IMR-90 (cell line): ENCODE measurements at regions not wholly inside any gene's neighbourhood (a gene's known extent, or its start where the extent isn't known, plus 50 kb on each side); places are given as distances from the start of the nearest gene placed in this dataset.

Experiments
- ATAC-seq: fragments of 200-7000 bp; cut with Tn5 transposase; 2 replicates; pipeline ENCODE4 v1.9.1; 2020; ENCODE audit warnings: low read depth, mild to moderate bottlenecking, moderate library complexity
- BruUV-seq: library from RNA; stranded (reverse); fragments of 400-500 nt; replicated peaks from 2 replicates; lab custom pipeline; 2021; lab: Mats Ljungman, UMichigan
- CTCF ChIA-PET: fragments of 300-600 bp; formaldehyde crosslinking; extraction: SDS; loops from one replicate; lab custom pipeline; 2021; ENCODE audit warnings: antibody characterized with exemption; lab: Yijun Ruan, JAX
- POLR2A ChIA-PET: fragments of 300-600 bp; sonication (Branson Sonifier 250); formaldehyde crosslinking; loops from one replicate; lab custom pipeline; 2022; ENCODE audit warnings: antibody characterized with exemption; ENCODE audit not compliant: unreplicated experiment; lab: Charles Lee
- DNase-seq: peaks from one replicate; pipeline ENCODE4 v3.0.0; 2013
- H2AFZ ChIP-seq: replicated peaks from 2 replicates; pipeline ENCODE3; 2013; ENCODE audit warnings: low read length, mild to moderate bottlenecking; ENCODE audit not compliant: poor library complexity
- H2AK5ac ChIP-seq: 2 replicates; pipeline ENCODE4 v1.6.1; 2013; ENCODE audit warnings: low read depth, low read length, inconsistent platforms
- H2AK9ac ChIP-seq: replicated peaks from 2 replicates; pipeline ENCODE3; 2013; ENCODE audit warnings: mild to moderate bottlenecking, low read depth, low read length, moderate library complexity; ENCODE audit not compliant: poor library complexity
- H2BK120ac ChIP-seq: 2 replicates; pipeline ENCODE4 v1.6.1; 2013; ENCODE audit warnings: low read depth, low read length, inconsistent platforms
- H2BK15ac ChIP-seq: 3 replicates; pipeline ENCODE4 v1.6.1; 2013; ENCODE audit warnings: low read depth, low read length, inconsistent platforms
- H2BK20ac ChIP-seq: 2 replicates; pipeline ENCODE4 v1.6.1; 2013; ENCODE audit warnings: low read depth, mild to moderate bottlenecking, inconsistent platforms, low read length, moderate library complexity
- H2BK5ac ChIP-seq: 2 replicates; pipeline ENCODE4 v1.6.1; 2013; ENCODE audit warnings: mild to moderate bottlenecking, low read depth, low read length, inconsistent platforms; ENCODE audit not compliant: poor library complexity, severe bottlenecking
- H3K14ac ChIP-seq: replicated peaks from 2 replicates; pipeline ENCODE4 v1.6.1; 2013; ENCODE audit warnings: low read depth, low read length, inconsistent platforms
- H3K18ac ChIP-seq: 2 replicates; pipeline ENCODE4 v1.6.1; 2013; ENCODE audit warnings: low read depth, low read length, control low read depth
- H3K23ac ChIP-seq: 2 replicates; pipeline ENCODE4 v1.6.1; 2013; ENCODE audit warnings: low read depth, low read length, inconsistent platforms
- H3K27ac ChIP-seq: 2 replicates; pipeline ENCODE4 v1.5.1; 2013; ENCODE audit warnings: mild to moderate bottlenecking, control low read depth, low read length; ENCODE audit not compliant: insufficient read depth
- H3K27me3 ChIP-seq: 2 replicates; pipeline ENCODE4 v1.6.1; 2013; ENCODE audit warnings: low read length; ENCODE audit not compliant: control insufficient read depth, insufficient read depth
- H3K36me3 ChIP-seq: 2 replicates; pipeline ENCODE4 v1.6.1; 2013; ENCODE audit warnings: low read length, mixed read lengths; ENCODE audit not compliant: control insufficient read depth, insufficient read depth
- H3K4ac ChIP-seq: 2 replicates; pipeline ENCODE4 v1.6.1; 2013; ENCODE audit warnings: low read depth, low read length, inconsistent platforms
- H3K4me1 ChIP-seq: 2 replicates; pipeline ENCODE4 v1.6.1; 2013; ENCODE audit warnings: low read length, mixed read lengths; ENCODE audit not compliant: control insufficient read depth, insufficient read depth
- H3K4me2 ChIP-seq: 2 replicates; pipeline ENCODE4 v1.6.1; 2013; ENCODE audit warnings: low read depth, mild to moderate bottlenecking, control low read depth, low read length, moderate library complexity
- H3K4me3 ChIP-seq: 2 replicates; pipeline ENCODE4 v1.5.1; 2013; ENCODE audit warnings: low read depth, mild to moderate bottlenecking, control low read depth, low read length, moderate library complexity; ENCODE audit not compliant: insufficient read depth
- H3K56ac ChIP-seq: 2 replicates; pipeline ENCODE4 v1.6.1; 2013; ENCODE audit warnings: low read length, inconsistent platforms; ENCODE audit not compliant: insufficient read depth; ENCODE audit errors: extremely low read depth
- H3K79me1 ChIP-seq, 2 experiments: 2 replicates each; pipeline ENCODE4 v1.6.1; 2013; ENCODE audit warnings: low read length in 2 of 2, inconsistent platforms in 1 of 2, low read depth in 1 of 2
- H3K9ac ChIP-seq: 2 replicates; pipeline ENCODE4 v1.6.1; 2013; ENCODE audit warnings: low read depth, low read length, control low read depth
- H3K9me1 ChIP-seq: 2 replicates; pipeline ENCODE4 v1.6.1; 2013; ENCODE audit warnings: low read length, inconsistent platforms; ENCODE audit not compliant: insufficient read depth
- H3K9me3 ChIP-seq: 2 replicates; pipeline ENCODE4 v1.6.1; 2013; ENCODE audit warnings: low read length; ENCODE audit not compliant: control insufficient read depth, insufficient read depth
- H4K20me1 ChIP-seq: 2 replicates; pipeline ENCODE4 v1.6.1; 2013; ENCODE audit warnings: low read length, inconsistent platforms; ENCODE audit not compliant: insufficient read depth
- H4K5ac ChIP-seq: 2 replicates; pipeline ENCODE4 v1.6.1; 2013; ENCODE audit warnings: mild to moderate bottlenecking, low read depth, low read length, control low read depth
- H4K8ac ChIP-seq, 2 experiments: 2 replicates each; pipeline ENCODE4 v1.6.1; 2013; ENCODE audit warnings: low read depth in 2 of 2, low read length in 2 of 2, control low read depth in 1 of 2, inconsistent platforms in 1 of 2
- H4K91ac ChIP-seq: 2 replicates; pipeline ENCODE4 v1.6.1; 2013; ENCODE audit warnings: low read depth, low read length, inconsistent platforms; ENCODE audit not compliant: insufficient read depth
- BHLHE40 ChIP-seq: fragments of 150-350 bp; IDR thresholded peaks from 2 replicates; pipeline ENCODE4 v1.6.1; 2016; ENCODE audit warnings: mild to moderate bottlenecking, low read depth, low read length
- FOS ChIP-seq: fragments of 150-350 bp; IDR thresholded peaks from 2 replicates; pipeline ENCODE4 v1.6.1; 2016; ENCODE audit warnings: low read depth, low read length
- MAFK ChIP-seq: IDR thresholded peaks from 2 replicates; pipeline ENCODE4 v1.6.1; 2012; ENCODE audit warnings: low read depth, low read length, improper control_type of control experiment
- RCOR1 ChIP-seq: IDR thresholded peaks from 2 replicates; pipeline ENCODE4 v1.6.1; 2012; ENCODE audit warnings: mild to moderate bottlenecking, low read length, improper control_type of control experiment; ENCODE audit not compliant: insufficient replicate concordance
- RFX5 ChIP-seq: IDR thresholded peaks from 2 replicates; pipeline ENCODE4 v1.8.0; 2012; ENCODE audit warnings: low read depth, mild to moderate bottlenecking, low read length, moderate library complexity
- USF2 ChIP-seq: fragments of 150-350 bp; IDR thresholded peaks from 2 replicates; pipeline ENCODE4 v1.6.1; 2017; ENCODE audit warnings: mild to moderate bottlenecking, antibody characterized with exemption, low read length, low read depth
- WGBS, 2 experiments: methylation state at CpG; one replicate each; pipeline versions ENCODE4 v1.1.5 to v1.1.7; 2013; ENCODE audit warnings: missing lambda C conversion rate in 2 of 2; ENCODE audit not compliant: insufficient read length in 1 of 2; ENCODE audit errors: extremely low coverage in 2 of 2; 5-methylcytosine and 5-hydroxymethylcytosine counted together
- dilution Hi-C: fragments of 300-500 bp; cut with HindIII; formaldehyde crosslinking; loops from one replicate; pipeline ENCODE4 v1.14.3; 2018; ENCODE audit warnings: low sequenced_read_pairs; ENCODE audit not compliant: unreplicated experiment
- in situ Hi-C: fragments of 300-500 bp; cut with MboI; formaldehyde crosslinking; loops from 3 replicates; pipeline ENCODE4 v1.14.3; 2019; ENCODE audit warnings: low sequenced_read_pairs, inconsistent platforms, mixed read lengths
- intact Hi-C: fragments of 100-400 bp; cut with micrococcal nuclease; formaldehyde crosslinking; loops from 2 replicates; pipeline ENCODE4 v1.10.0; 2022
- TF ChIP-seq, protein P1 (sequence below): fragments of 150-350 bp; IDR thresholded peaks from 2 replicates; pipeline ENCODE4 v1.6.1; 2016; ENCODE audit warnings: low read depth, mild to moderate bottlenecking, low read length, moderate library complexity, borderline replicate concordance

DNA sequence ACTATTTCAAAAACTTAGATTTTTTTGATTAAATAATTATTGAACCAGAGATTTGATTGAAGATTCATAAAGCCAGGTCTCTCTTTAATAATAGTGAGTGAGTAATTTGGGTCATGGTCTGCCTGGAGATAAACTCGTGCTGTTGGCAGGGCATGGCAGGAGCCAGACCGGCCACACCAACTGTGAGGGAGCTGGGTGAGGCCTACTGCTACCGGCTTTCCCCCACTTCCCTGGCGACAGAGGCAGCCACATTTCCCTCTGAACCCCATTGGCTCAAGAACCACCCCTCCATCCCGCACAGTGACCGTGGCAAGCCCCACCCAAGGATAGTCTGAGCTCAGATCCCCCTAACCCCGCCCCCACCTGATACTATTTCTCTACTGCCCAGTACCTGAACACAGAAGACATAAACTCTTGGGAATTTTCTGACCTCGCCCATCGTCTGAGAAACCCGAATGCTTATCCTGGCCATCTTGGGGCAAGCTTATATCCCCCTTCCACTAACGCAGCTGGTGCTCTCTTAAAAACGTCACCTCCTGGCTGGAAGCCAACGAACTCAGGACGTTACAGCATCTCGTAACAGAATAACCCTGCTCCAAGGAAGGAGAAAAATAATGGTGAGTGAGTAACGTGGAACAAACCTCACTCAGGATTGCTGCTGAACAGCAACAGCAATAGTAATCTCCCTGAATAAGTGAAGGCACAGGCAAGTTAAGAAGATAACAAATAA, 627.6 kb upstream of the PCDH9 start:
- no peak overlapping the region for H3K4me3 ChIP-seq
- H4K91ac ChIP-seq: no peak overlapping the region
- in situ Hi-C loops (no loop called here), intact Hi-C loops (no loop called here), dilution Hi-C loops (no loop called here)
- no peak overlapping the region for H3K4ac ChIP-seq
- H3K18ac ChIP-seq: no peak overlapping the region
- BruUV-seq: no TSS peak
- WGBS, 2 experiments: 70% methylated on average over 2 of the region's 16 CpGs; no CpG with 5 or more reads in 1 of the 2 experiments
- ATAC-seq (no peak), DNase-seq (no peak)
- POLR2A ChIA-PET: no interaction called here
- no peak overlapping the region for H2BK120ac ChIP-seq
- H3K56ac ChIP-seq: no peak overlapping the region
- H3K9ac ChIP-seq: no peak overlapping the region
- no peak overlapping the region for H4K5ac ChIP-seq
- no peaks in the 10 kb centered on the region for H3K9me1 ChIP-seq
- peaks cover 6% of the 10 kb centered on the region; the same call in 1 of the 2 replicates for H3K9me3 ChIP-seq
- H3K27ac ChIP-seq: no peak overlapping the region
- no peak overlapping the region for H2AK9ac ChIP-seq
- H3K79me1 ChIP-seq: no peaks in the 10 kb centered on the region
- no peak overlapping the region for H3K4me2 ChIP-seq
- H2BK20ac ChIP-seq: no peak overlapping the region
- no peak overlapping the region for H3K23ac ChIP-seq
- no peak overlapping the region for H2BK5ac ChIP-seq
- H3K4me1 ChIP-seq: no peaks in the 10 kb centered on the region
- H3K27me3 ChIP-seq: no peaks in the 10 kb centered on the region
- no peak overlapping the region for H2AFZ ChIP-seq
- CTCF ChIA-PET: no interaction called here
- TF ChIP-seq, protein P1, sequence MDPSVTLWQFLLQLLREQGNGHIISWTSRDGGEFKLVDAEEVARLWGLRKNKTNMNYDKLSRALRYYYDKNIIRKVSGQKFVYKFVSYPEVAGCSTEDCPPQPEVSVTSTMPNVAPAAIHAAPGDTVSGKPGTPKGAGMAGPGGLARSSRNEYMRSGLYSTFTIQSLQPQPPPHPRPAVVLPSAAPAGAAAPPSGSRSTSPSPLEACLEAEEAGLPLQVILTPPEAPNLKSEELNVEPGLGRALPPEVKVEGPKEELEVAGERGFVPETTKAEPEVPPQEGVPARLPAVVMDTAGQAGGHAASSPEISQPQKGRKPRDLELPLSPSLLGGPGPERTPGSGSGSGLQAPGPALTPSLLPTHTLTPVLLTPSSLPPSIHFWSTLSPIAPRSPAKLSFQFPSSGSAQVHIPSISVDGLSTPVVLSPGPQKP: no peak
- TF ChIP-seq RCOR1 (no peak), MAFK (no peak), RFX5 (no peak), BHLHE40 (no peak), USF2 (no peak), FOS (no peak)
- H2AK5ac ChIP-seq: no peak overlapping the region
- no peaks in the 10 kb centered on the region for H4K20me1 ChIP-seq
- H2BK15ac ChIP-seq: no peak overlapping the region
- H3K36me3 ChIP-seq: no peaks in the 10 kb centered on the region
- H3K14ac ChIP-seq: no peak overlapping the region
- no peak overlapping the region for H4K8ac ChIP-seq
